H9 (cell line): ENCODE measurements at regions not wholly inside any gene's neighbourhood (a gene's known extent, or its start where the extent isn't known, plus 50 kb on each side); places are given as distances from the start of the nearest gene placed in this dataset.

ENCODE experiments used
- DNase-seq: peaks from one replicate; pipeline ENCODE4 v3.0.0-alpha.2; 2017
- H2AFZ ChIP-seq: one replicate; pipeline ENCODE4 v1.6.1; 2013; ENCODE audit warnings: mild to moderate bottlenecking, low read length, control low read depth, moderate library complexity
- H2AK5ac ChIP-seq: 2 replicates; pipeline ENCODE4 v1.6.1; 2013; ENCODE audit warnings: low read length, control low read depth, mixed read lengths; ENCODE audit not compliant: insufficient read length
- H2BK120ac ChIP-seq: one replicate; pipeline ENCODE4 v1.6.1; 2013; ENCODE audit warnings: low read depth, mild to moderate bottlenecking, low read length, control low read depth, inconsistent platforms; ENCODE audit not compliant: poor library complexity, severe bottlenecking
- H2BK12ac ChIP-seq: 2 replicates; pipeline ENCODE4 v1.6.1; 2013; ENCODE audit warnings: low read length, control low read depth, mixed read lengths, low read depth; ENCODE audit not compliant: insufficient read length
- H2BK15ac ChIP-seq: 2 replicates; pipeline ENCODE4 v1.6.1; 2013; ENCODE audit warnings: low read depth, low read length, control low read depth
- H2BK20ac ChIP-seq: one replicate; pipeline ENCODE4 v1.6.1; 2013; ENCODE audit warnings: low read depth, mild to moderate bottlenecking, low read length, control low read depth, inconsistent platforms; ENCODE audit not compliant: poor library complexity, severe bottlenecking
- H2BK5ac ChIP-seq: 2 replicates; pipeline ENCODE4 v1.6.1; 2013; ENCODE audit warnings: low read length, control low read depth, mixed read lengths; ENCODE audit not compliant: insufficient read length
- H3K14ac ChIP-seq: 2 replicates; pipeline ENCODE4 v1.6.1; 2013; ENCODE audit warnings: low read length, control low read depth; ENCODE audit not compliant: insufficient read depth
- H3K18ac ChIP-seq: 2 replicates; pipeline ENCODE4 v1.6.1; 2013; ENCODE audit warnings: low read depth, mild to moderate bottlenecking, mixed read lengths, low read length, control low read depth; ENCODE audit not compliant: insufficient read length
- H3K23ac ChIP-seq: 2 replicates; pipeline ENCODE4 v1.6.1; 2013; ENCODE audit warnings: low read length, control low read depth, mixed read lengths, low read depth; ENCODE audit not compliant: insufficient read length
- H3K23me2 ChIP-seq: 2 replicates; pipeline ENCODE4 v1.6.1; 2013; ENCODE audit warnings: low read depth, mild to moderate bottlenecking, mixed read lengths, low read length, control low read depth; ENCODE audit not compliant: insufficient read length, poor library complexity, severe bottlenecking
- H3K27ac ChIP-seq: 2 replicates; pipeline ENCODE4 v1.5.1; 2013; ENCODE audit warnings: low read length, control low read depth, mixed read lengths, low read depth; ENCODE audit not compliant: insufficient read length
- H3K27me3 ChIP-seq: 2 replicates; pipeline ENCODE4 v1.6.1; 2013; ENCODE audit warnings: low read length, control low read depth, inconsistent platforms; ENCODE audit not compliant: insufficient read depth
- H3K4ac ChIP-seq: 2 replicates; pipeline ENCODE4 v1.6.1; 2013; ENCODE audit warnings: low read depth, mild to moderate bottlenecking, control low read depth, inconsistent platforms, low read length, moderate library complexity
- H3K4me1 ChIP-seq: 2 replicates; pipeline ENCODE4 v1.6.1; 2013; ENCODE audit warnings: low read length, control low read depth, inconsistent platforms; ENCODE audit not compliant: insufficient read depth
- H3K4me2 ChIP-seq: 2 replicates; pipeline ENCODE4 v1.6.1; 2013; ENCODE audit warnings: low read length, control low read depth, mixed read lengths; ENCODE audit not compliant: insufficient read length, insufficient read depth
- H3K56ac ChIP-seq: 2 replicates; pipeline ENCODE4 v1.6.1; 2013; ENCODE audit warnings: low read depth, mild to moderate bottlenecking, mixed read lengths, low read length, control low read depth; ENCODE audit not compliant: insufficient read length
- H3K79me1 ChIP-seq: 2 replicates; pipeline ENCODE4 v1.6.1; 2013; ENCODE audit warnings: low read depth, mild to moderate bottlenecking, moderate library complexity, low read length, control low read depth, inconsistent platforms; ENCODE audit not compliant: insufficient read depth, poor library complexity, severe bottlenecking
- H3K79me2 ChIP-seq: 2 replicates; pipeline ENCODE4 v1.6.1; 2013; ENCODE audit warnings: low read length, control low read depth, inconsistent platforms; ENCODE audit not compliant: insufficient read depth
- H3K9ac ChIP-seq: 2 replicates; pipeline ENCODE4 v1.6.1; 2013; ENCODE audit warnings: low read length, control low read depth, mixed read lengths; ENCODE audit not compliant: insufficient read length; ENCODE audit errors: extremely low read depth
- H3K9me3 ChIP-seq: one replicate; pipeline ENCODE4 v1.6.1; 2013; ENCODE audit warnings: low read depth, low read length, inconsistent platforms; ENCODE audit not compliant: control insufficient read depth
- H3T11ph ChIP-seq: one replicate; pipeline ENCODE4 v1.6.1; 2013; ENCODE audit warnings: mild to moderate bottlenecking, low read length, control low read depth, inconsistent platforms
- H4K20me1 ChIP-seq: one replicate; pipeline ENCODE4 v1.6.1; 2013; ENCODE audit not compliant: control insufficient read depth, insufficient read length, insufficient read depth
- H4K5ac ChIP-seq: 2 replicates; pipeline ENCODE4 v1.6.1; 2013; ENCODE audit warnings: low read depth, mild to moderate bottlenecking, mixed read lengths, low read length, control low read depth; ENCODE audit not compliant: insufficient read length
- H4K8ac ChIP-seq: replicated peaks from 2 replicates; pipeline ENCODE4 v1.6.1; 2013; ENCODE audit warnings: low read length, control low read depth, mixed read lengths, low read depth; ENCODE audit not compliant: insufficient read length
- H4K91ac ChIP-seq: 2 replicates; pipeline ENCODE4 v1.6.1; 2013; ENCODE audit warnings: low read depth, mild to moderate bottlenecking, moderate library complexity, mixed read lengths, low read length, control low read depth; ENCODE audit not compliant: insufficient read length
- H3K27ac Mint-ChIP-seq, 3 experiments: 2 replicates in 2 of 3; 3 replicates in 1 of 3; pipeline ENCODE4 v1.8.0; 2020 to 2021; ENCODE audit warnings: mixed read lengths in 3 of 3, mild to moderate bottlenecking in 1 of 3, moderate library complexity in 1 of 3
- H3K27me3 Mint-ChIP-seq: 2 replicates; pipeline ENCODE4 v1.8.0; 2021; ENCODE audit warnings: low read depth, mild to moderate bottlenecking, moderate library complexity, mixed read lengths
- H3K36me3 Mint-ChIP-seq, 3 experiments: 2 replicates in 2 of 3; 3 replicates in 1 of 3; pipeline ENCODE4 v1.8.0; 2020 to 2021; ENCODE audit warnings: low read depth in 3 of 3, mixed read lengths in 3 of 3; ENCODE audit not compliant: insufficient read depth in 1 of 3
- H3K4me1 Mint-ChIP-seq, 2 experiments: 2 replicates each; pipeline ENCODE4 v1.8.0; 2020; ENCODE audit warnings: mixed read lengths in 2 of 2
- H3K4me3 Mint-ChIP-seq, 2 experiments: 2 replicates in 1 of 2; 3 replicates in 1 of 2; pipeline ENCODE4 v1.8.0; 2020 to 2021; ENCODE audit warnings: mild to moderate bottlenecking in 2 of 2, mixed read lengths in 2 of 2, moderate library complexity in 1 of 2
- H3K9me3 Mint-ChIP-seq, 2 experiments: 2 replicates in 1 of 2; 3 replicates in 1 of 2; pipeline ENCODE4 v1.8.0; 2020; ENCODE audit warnings: mild to moderate bottlenecking in 2 of 2, mixed read lengths in 2 of 2, moderate library complexity in 1 of 2
- WGBS: extraction: QIAGEN DNeasy Blood & Tissue Kit; methylation state at CpG from one replicate; pipeline ENCODE4 v1.1.7; 2013; ENCODE audit warnings: missing lambda C conversion rate, low lambda C conversion rate, mixed read lengths; ENCODE audit not compliant: insufficient read length; ENCODE audit errors: extremely low coverage; 5-methylcytosine and 5-hydroxymethylcytosine counted together
- TF ChIP-seq, protein P1 (sequence below): fragments of 200-600 bp; sonication (generic); conservative IDR thresholded peaks from 3 replicates; pipeline ENCODE4 v1.8.0; 2021; ENCODE audit warnings: antibody characterized with exemption, mild to moderate bottlenecking

DNA sequence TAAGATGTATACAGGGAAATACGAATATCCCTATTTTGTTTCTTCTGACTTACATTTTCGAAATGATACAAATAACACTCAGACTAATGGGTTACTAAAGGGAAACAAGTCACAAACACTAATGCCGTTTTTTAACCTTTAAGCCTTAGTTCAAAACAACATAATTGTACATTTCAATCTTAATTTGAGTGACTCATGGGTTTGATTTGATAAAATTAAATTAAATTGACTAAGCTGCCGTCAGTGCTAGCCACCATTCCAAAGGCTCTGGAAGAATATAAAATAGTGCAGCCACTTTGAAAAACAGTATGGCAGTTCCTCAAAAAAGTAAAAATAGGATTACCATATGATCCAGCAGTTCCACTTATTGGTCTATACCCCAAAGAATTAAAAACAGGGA lies 133.8 kb upstream of the NT5C1B start:
- H3K4me2 ChIP-seq: no peak overlapping the region
- no peaks in the 10 kb centered on the region for H3K27me3 Mint-ChIP-seq
- H3K23ac ChIP-seq: no peak overlapping the region
- no peak overlapping the region for H3K9ac ChIP-seq
- no peak overlapping the region for H2AK5ac ChIP-seq
- no peak overlapping the region for H3K14ac ChIP-seq
- no peak overlapping the region for H3K27ac Mint-ChIP-seq
- H3K56ac ChIP-seq: no peak overlapping the region
- no peaks in the 10 kb centered on the region for H3K79me2 ChIP-seq
- no peak for DNase-seq
- H2BK5ac ChIP-seq: no peak overlapping the region
- no peak overlapping the region for H3K4me3 Mint-ChIP-seq
- H3K23me2 ChIP-seq: no peaks in the 10 kb centered on the region
- TF ChIP-seq, protein P1, sequence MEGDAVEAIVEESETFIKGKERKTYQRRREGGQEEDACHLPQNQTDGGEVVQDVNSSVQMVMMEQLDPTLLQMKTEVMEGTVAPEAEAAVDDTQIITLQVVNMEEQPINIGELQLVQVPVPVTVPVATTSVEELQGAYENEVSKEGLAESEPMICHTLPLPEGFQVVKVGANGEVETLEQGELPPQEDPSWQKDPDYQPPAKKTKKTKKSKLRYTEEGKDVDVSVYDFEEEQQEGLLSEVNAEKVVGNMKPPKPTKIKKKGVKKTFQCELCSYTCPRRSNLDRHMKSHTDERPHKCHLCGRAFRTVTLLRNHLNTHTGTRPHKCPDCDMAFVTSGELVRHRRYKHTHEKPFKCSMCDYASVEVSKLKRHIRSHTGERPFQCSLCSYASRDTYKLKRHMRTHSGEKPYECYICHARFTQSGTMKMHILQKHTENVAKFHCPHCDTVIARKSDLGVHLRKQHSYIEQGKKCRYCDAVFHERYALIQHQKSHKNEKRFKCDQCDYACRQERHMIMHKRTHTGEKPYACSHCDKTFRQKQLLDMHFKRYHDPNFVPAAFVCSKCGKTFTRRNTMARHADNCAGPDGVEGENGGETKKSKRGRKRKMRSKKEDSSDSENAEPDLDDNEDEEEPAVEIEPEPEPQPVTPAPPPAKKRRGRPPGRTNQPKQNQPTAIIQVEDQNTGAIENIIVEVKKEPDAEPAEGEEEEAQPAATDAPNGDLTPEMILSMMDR: no peak
- H2BK15ac ChIP-seq: no peak overlapping the region
- no peaks in the 10 kb centered on the region for H3K4me1 Mint-ChIP-seq
- no peak overlapping the region for H2BK20ac ChIP-seq
- no peak overlapping the region for H3T11ph ChIP-seq
- H4K8ac ChIP-seq: no peak overlapping the region
- no peaks in the 10 kb centered on the region for H3K9me3 ChIP-seq
- no peak overlapping the region for H2BK12ac ChIP-seq
- H3K27ac ChIP-seq: no peak overlapping the region
- no peak overlapping the region for H4K91ac ChIP-seq
- H4K5ac ChIP-seq: no peak overlapping the region
- H3K36me3 Mint-ChIP-seq: no peaks in the 10 kb centered on the region
- no peak overlapping the region for H2AFZ ChIP-seq
- no peaks in the 10 kb centered on the region for H3K4me1 ChIP-seq
- no peaks in the 10 kb centered on the region for H4K20me1 ChIP-seq
- H2BK120ac ChIP-seq: no peak overlapping the region
- H3K4ac ChIP-seq: no peak overlapping the region
- H3K9me3 Mint-ChIP-seq: no peaks in the 10 kb centered on the region
- no peak overlapping the region for H3K18ac ChIP-seq
- H3K79me1 ChIP-seq: no peaks in the 10 kb centered on the region
- WGBS: no CpG with 5 or more reads among the region's 4 CpGs
- H3K27me3 ChIP-seq: no peaks in the 10 kb centered on the region
